GM18511 (cell line): ENCODE measurements at regions not wholly inside any gene's neighbourhood (a gene's known extent, or its start where the extent isn't known, plus 50 kb on each side); places are given as distances from the start of the nearest gene placed in this dataset.
A peak's percentile ranks its signal among the peaks of the same experiment; 100 is the strongest.

ENCODE experiments used
- ATAC-seq: cut with Tn5 transposase; IDR thresholded peaks from one replicate; pipeline ENCODE4 v1.9.1; 2021; ENCODE audit warnings: mild to moderate bottlenecking, moderate library complexity; ENCODE audit not compliant: unreplicated experiment

- no peak for ATAC-seq
Measured at GRCh38 chr2:128708106-128708816, 389.6 kb upstream of the HS6ST1 start.

- no peak for ATAC-seq
Measured at GRCh38 chr2:128710242-128710641, 391.6 kb upstream of the HS6ST1 start.

GRCh38 chr2:128710729-128711128, 392.1 kb upstream of the HS6ST1 start:
- ATAC-seq, result no peak

- no peak for ATAC-seq
Measured at GRCh38 chr2:128714285-128714684, 395.6 kb upstream of the HS6ST1 start.

- ATAC-seq, result peak; percentile 46
Measured at GRCh38 chr2:128714851-128715312, 396.2 kb upstream of the HS6ST1 start.

GRCh38 chr2:128715360-128715759, 396.7 kb upstream of the HS6ST1 start:
- no peak for ATAC-seq

GRCh38 chr2:128716299-128716721, 397.6 kb upstream of the HS6ST1 start:
- ATAC-seq, result no peak

GRCh38 chr2:128717758-128718710, 399.4 kb upstream of the HS6ST1 start:
- no peak for ATAC-seq

GRCh38 chr2:128720080-128721022, 401.7 kb upstream of the HS6ST1 start:
- ATAC-seq, result no peak

GRCh38 chr2:128721096-128721495, 402.4 kb upstream of the HS6ST1 start:
- ATAC-seq, result no peak

- no peak for ATAC-seq
Measured at GRCh38 chr2:128722489-128722888, 403.8 kb upstream of the HS6ST1 start.

GRCh38 chr2:128724547-128724946, 405.9 kb upstream of the HS6ST1 start:
- no peak for ATAC-seq

GRCh38 chr2:128724972-128725371, 406.3 kb upstream of the HS6ST1 start:
- no peak for ATAC-seq

- no peak for ATAC-seq
Measured at GRCh38 chr2:128726236-128726635, 407.6 kb upstream of the HS6ST1 start.

- peak; percentile 63 for ATAC-seq
Measured at GRCh38 chr2:128726911-128727310, 408.2 kb upstream of the HS6ST1 start.

GRCh38 chr2:128727404-128727803, 408.7 kb upstream of the HS6ST1 start:
- ATAC-seq, result peak; percentile 81

- ATAC-seq, result peak; percentile 49
Measured at GRCh38 chr2:128727914-128728313, 409.2 kb upstream of the HS6ST1 start.

GRCh38 chr2:128729051-128729450, 410.4 kb upstream of the HS6ST1 start:
- no peak for ATAC-seq

- no peak for ATAC-seq
Measured at GRCh38 chr2:128731994-128732650, 413.5 kb upstream of the HS6ST1 start.

- peak; percentile 48 for ATAC-seq
Measured at GRCh38 chr2:128732976-128733431, 414.3 kb upstream of the HS6ST1 start.
